MM.1S (cell line): ENCODE measurements at regions not wholly inside any gene's neighbourhood (a gene's known extent, or its start where the extent isn't known, plus 50 kb on each side); places are given as distances from the start of the nearest gene placed in this dataset.

Source experiments
- DNase-seq: peaks from one replicate; pipeline ENCODE4 v3.0.0-alpha.2; 2015
- H2AFZ ChIP-seq: fragments of 300-600 bp; sonication (generic); 2 replicates; pipeline ENCODE4 v1.6.0; 2016; ENCODE audit warnings: antibody characterized with exemption, low read length
- H3F3A ChIP-seq: fragments of 300-600 bp; sonication (generic); 2 replicates; pipeline ENCODE4 v1.6.1; 2016; ENCODE audit warnings: mild to moderate bottlenecking, antibody characterized with exemption, low read length, moderate library complexity, mixed read lengths; ENCODE audit not compliant: insufficient read depth
- H3K27ac ChIP-seq: fragments of 300-600 bp; sonication (generic); 2 replicates; pipeline ENCODE4 v1.5.1; 2016; ENCODE audit warnings: mild to moderate bottlenecking, low read length
- H3K27me3 ChIP-seq: fragments of 300-600 bp; sonication (generic); replicated peaks from 2 replicates; pipeline ENCODE4 v1.6.0; 2016; ENCODE audit warnings: low read length; ENCODE audit not compliant: insufficient read depth
- H3K36me3 ChIP-seq: fragments of 300-600 bp; sonication (generic); replicated peaks from 2 replicates; pipeline ENCODE4 v1.6.1; 2016; ENCODE audit warnings: mild to moderate bottlenecking, low read length, mixed read lengths; ENCODE audit not compliant: insufficient read depth
- H3K4me1 ChIP-seq: fragments of 300-600 bp; sonication (generic); 2 replicates; pipeline ENCODE4 v1.6.1; 2016; ENCODE audit warnings: low read length, mixed read lengths
- H3K4me2 ChIP-seq: fragments of 300-600 bp; sonication (generic); 2 replicates; pipeline ENCODE4 v1.6.0; 2016; ENCODE audit warnings: low read depth, low read length
- H3K4me3 ChIP-seq: fragments of 300-600 bp; sonication (generic); 2 replicates; pipeline ENCODE4 v1.5.1; 2016; ENCODE audit warnings: low read length, mixed read lengths
- H3K79me2 ChIP-seq: fragments of 300-600 bp; sonication (generic); 2 replicates; pipeline ENCODE4 v1.6.1; 2016; ENCODE audit warnings: mixed run types, low read length, mixed read lengths
- H3K9ac ChIP-seq: fragments of 300-600 bp; sonication (generic); 2 replicates; pipeline ENCODE4 v1.6.1; 2016; ENCODE audit warnings: low read length, mixed read lengths
- H3K9me2 ChIP-seq: fragments of 300-600 bp; sonication (generic); replicated peaks from 2 replicates; pipeline ENCODE4 v1.6.1; 2016; ENCODE audit warnings: mild to moderate bottlenecking, low read length, mixed read lengths; ENCODE audit not compliant: insufficient read depth
- H3K9me3 ChIP-seq: fragments of 300-600 bp; sonication (generic); replicated peaks from 2 replicates; pipeline ENCODE4 v1.6.1; 2016; ENCODE audit warnings: mild to moderate bottlenecking, low read length, mixed read lengths; ENCODE audit not compliant: insufficient read depth
- H4K20me1 ChIP-seq: fragments of 300-600 bp; sonication (generic); 2 replicates; pipeline ENCODE4 v1.6.1; 2016; ENCODE audit warnings: mild to moderate bottlenecking, low read length, moderate library complexity, mixed read lengths; ENCODE audit not compliant: insufficient read depth
- CTCF ChIP-seq: fragments of 300-600 bp; sonication (generic); IDR thresholded peaks from 2 replicates; pipeline ENCODE4 v1.5.1; 2016; ENCODE audit warnings: antibody characterized with exemption, low read length, mixed read lengths
- EZH2 ChIP-seq: fragments of 300-600 bp; sonication (generic); optimal IDR thresholded peaks from 2 replicates; pipeline ENCODE3; 2017; ENCODE audit warnings: low read depth, mild to moderate bottlenecking, antibody characterized with exemption, low read length, mixed read lengths
- EZH2phosphoT487 ChIP-seq: fragments of 300-600 bp; sonication (generic); IDR thresholded peaks from 2 replicates; pipeline ENCODE4 v1.6.1; 2018; ENCODE audit warnings: antibody characterized with exemption, low read length

GRCh38 chr17:71791311-71791710, 329.5 kb upstream of the SOX9 start:
- Histone ChIP-seq H3K9ac (no peak overlapping the region), H3K4me2 (no peak overlapping the region)

DNA sequence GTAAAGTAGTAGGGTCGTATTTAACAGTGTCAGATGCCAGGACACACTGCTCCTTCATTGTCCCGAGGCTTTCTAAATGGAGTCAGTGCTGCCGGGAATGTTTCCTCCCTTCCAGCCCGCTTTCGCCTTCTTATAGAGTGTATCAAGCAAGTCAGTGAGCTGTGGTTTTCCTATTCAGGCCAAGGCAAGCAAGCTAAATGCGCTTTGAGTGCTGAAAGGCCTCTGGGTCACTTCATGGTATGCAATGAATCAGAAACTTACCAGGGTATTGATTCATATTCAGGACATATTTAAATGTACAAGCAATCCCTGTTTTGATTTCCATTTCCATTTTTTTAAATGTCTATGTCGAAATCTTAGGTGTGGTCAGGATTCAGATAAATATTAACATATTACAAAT, 327.9 kb upstream of the SOX9 start:
- Histone ChIP-seq H3K79me2 (no peaks in the 10 kb centered on the region), H3K36me3 (no peaks in the 10 kb centered on the region), H3K9me2 (no peaks in the 10 kb centered on the region), H3K27ac (no peak overlapping the region), H4K20me1 (no peaks in the 10 kb centered on the region), H3K9me3 (no peaks in the 10 kb centered on the region), H3K4me1 (no peaks in the 10 kb centered on the region), H3K4me3 (no peak overlapping the region), H3K9ac (no peak overlapping the region), H3F3A (no peaks in the 10 kb centered on the region), H3K27me3 (no peaks in the 10 kb centered on the region), H3K4me2 (no peak overlapping the region), H2AFZ (no peak overlapping the region)
- TF ChIP-seq EZH2phosphoT487 (no peak), EZH2 (no peak), CTCF (no peak)
- DNase-seq = no peak

More at GRCh38 chr17:71791311-71791710, 329.5 kb upstream of the SOX9 start:
- H3K36me3 ChIP-seq = no peaks in the 10 kb centered on the region
- H3K4me3 ChIP-seq = no peak overlapping the region
- no peaks in the 10 kb centered on the region for H3K79me2 ChIP-seq
- no peaks in the 10 kb centered on the region for H3K9me3 ChIP-seq
- no peak overlapping the region for H2AFZ ChIP-seq
- TF ChIP-seq CTCF (no peak), EZH2phosphoT487 (no peak), EZH2 (no peak)
- no peaks in the 10 kb centered on the region for H3K27me3 ChIP-seq
- no peak for DNase-seq
- H4K20me1 ChIP-seq = no peaks in the 10 kb centered on the region
- no peak overlapping the region for H3K27ac ChIP-seq
- no peaks in the 10 kb centered on the region for H3K4me1 ChIP-seq
- H3K9me2 ChIP-seq = no peaks in the 10 kb centered on the region
- no peaks in the 10 kb centered on the region for H3F3A ChIP-seq

GRCh38 chr17:71793518-71793917, 327.3 kb upstream of the SOX9 start:
- no peaks in the 10 kb centered on the region for H3K79me2 ChIP-seq
- H3K4me1 ChIP-seq = no peaks in the 10 kb centered on the region
- H3K36me3 ChIP-seq = no peaks in the 10 kb centered on the region
- H3K9me2 ChIP-seq = no peaks in the 10 kb centered on the region
- no peak for DNase-seq
- H3K4me2 ChIP-seq = no peak overlapping the region
- no peak for TF ChIP-seq CTCF
- no peak for TF ChIP-seq EZH2phosphoT487
- TF ChIP-seq EZH2 = no peak
- H3K4me3 ChIP-seq = no peak overlapping the region
- H4K20me1 ChIP-seq = no peaks in the 10 kb centered on the region
- H3K9me3 ChIP-seq = no peaks in the 10 kb centered on the region
- H3K27ac ChIP-seq = no peak overlapping the region
- no peaks in the 10 kb centered on the region for H3K27me3 ChIP-seq
- H3F3A ChIP-seq = no peaks in the 10 kb centered on the region
- H3K9ac ChIP-seq = no peak overlapping the region
- H2AFZ ChIP-seq = no peak overlapping the region

DNA sequence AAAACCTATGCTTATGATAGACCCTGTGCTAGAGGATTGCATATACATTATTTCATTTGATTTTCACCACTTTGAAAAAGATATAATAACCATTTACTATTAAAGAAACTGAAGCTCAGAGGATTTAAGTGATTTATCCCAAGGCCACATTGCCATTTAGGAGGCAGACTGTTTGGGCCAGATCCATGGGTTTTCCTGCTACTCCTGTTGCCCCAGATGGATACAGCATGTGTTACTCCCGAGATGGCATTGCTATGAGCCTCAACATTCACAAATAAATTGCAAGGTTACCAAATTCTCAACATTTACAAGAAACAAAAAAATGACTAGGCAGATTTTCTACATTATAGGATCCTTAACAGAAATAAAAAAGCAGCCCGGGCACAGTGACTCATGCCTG, 322.1 kb upstream of the SOX9 start:
- no peaks in the 10 kb centered on the region for H3F3A ChIP-seq
- no peaks in the 10 kb centered on the region for H3K79me2 ChIP-seq
- no peaks in the 10 kb centered on the region for H4K20me1 ChIP-seq
- DNase-seq = no peak
- no peak overlapping the region for H3K27ac ChIP-seq
- no peak overlapping the region for H3K9ac ChIP-seq
- H3K4me3 ChIP-seq = no peak overlapping the region
- no peaks in the 10 kb centered on the region for H3K27me3 ChIP-seq
- no peaks in the 10 kb centered on the region for H3K36me3 ChIP-seq
- no peaks in the 10 kb centered on the region for H3K9me2 ChIP-seq
- H3K4me2 ChIP-seq = no peak overlapping the region
- H3K4me1 ChIP-seq = no peaks in the 10 kb centered on the region
- H3K9me3 ChIP-seq = no peaks in the 10 kb centered on the region
- TF ChIP-seq CTCF (no peak), EZH2phosphoT487 (no peak), EZH2 (no peak)
- no peak overlapping the region for H2AFZ ChIP-seq
